ENCODE measurements at regions not wholly inside any gene's neighbourhood (a gene's known extent, or its start where the extent isn't known, plus 50 kb on each side); places are given as distances from the start of the nearest gene placed in this dataset.
A peak's percentile ranks its signal among the peaks of the same experiment; 100 is the strongest.

GRCh38 chr16:64090327-64090726 is 1031.5 kb downstream of the CDH11 start:
- TF ChIP-seq CTCF (IDR thresholded peaks at IDR 0.05; ENCODE audit: poor library complexity, severe bottlenecking) (no peak), REST (IDR thresholded peaks at IDR 0.05; ENCODE audit: borderline replicate concordance) (no peak), SMC3 (conservative IDR thresholded peaks at IDR 0.05; ENCODE audit: poor library complexity) (no peak), TAF1 (IDR thresholded peaks at IDR 0.05; ENCODE audit: low read depth) (no peak), MXI1 (conservative IDR thresholded peaks at IDR 0.05; ENCODE audit: poor library complexity, severe bottlenecking) (no peak)
- no peaks in the 10 kb centered on the region for H3K79me2 ChIP-seq (replicated peaks; ENCODE audit: insufficient read depth, low read length)
- no peak overlapping the region for H3K4me2 ChIP-seq (ENCODE audit: low read length)
- H3K9me2 ChIP-seq (ENCODE audit: insufficient read depth, low read length) = no peaks in the 10 kb centered on the region
- H2AFZ ChIP-seq (ENCODE audit: low read depth, low read length) = no peak overlapping the region
- H3K27me3 ChIP-seq (ENCODE audit: insufficient read depth, low read depth, low read length) = no peaks in the 10 kb centered on the region
- no peak overlapping the region for H3K4me3 ChIP-seq (ENCODE audit: low read length)
- no peak overlapping the region for H3K9ac ChIP-seq (ENCODE audit: low read length)
- no peaks in the 10 kb centered on the region for H3K36me3 ChIP-seq (ENCODE audit: insufficient read depth, low read length)
- H3K27ac ChIP-seq (ENCODE audit: low read length) = no peak overlapping the region
- no peaks in the 10 kb centered on the region for H3F3A ChIP-seq (ENCODE audit: insufficient read depth, low read length, poor library complexity, severe bottlenecking)
- H3K9me3 ChIP-seq (ENCODE audit: low read length) = no peaks in the 10 kb centered on the region
- no peaks in the 10 kb centered on the region for H4K20me1 ChIP-seq (ENCODE audit: insufficient read depth)

- no peaks in the 10 kb centered on the region for H3K9me2 ChIP-seq (ENCODE audit: insufficient read depth, low read length)
- TF ChIP-seq RAD21 (conservative IDR thresholded peaks at IDR 0.05) (peak; percentile 57), REST (IDR thresholded peaks at IDR 0.05; ENCODE audit: borderline replicate concordance) (no peak), SMC3 (conservative IDR thresholded peaks at IDR 0.05; ENCODE audit: poor library complexity) (peak; percentile 45), MXI1 (conservative IDR thresholded peaks at IDR 0.05; ENCODE audit: poor library complexity, severe bottlenecking) (no peak), CTCF (IDR thresholded peaks at IDR 0.05; ENCODE audit: poor library complexity, severe bottlenecking) (peak; percentile 58), POLR2AphosphoS5 (IDR thresholded peaks at IDR 0.05) (no peak), TAF1 (IDR thresholded peaks at IDR 0.05; ENCODE audit: low read depth) (no peak), EZH2 (IDR thresholded peaks at IDR 0.05; ENCODE audit: borderline replicate concordance, insufficient read depth, low read length, poor library complexity, severe bottlenecking) (no peak), EP300 (conservative IDR thresholded peaks at IDR 0.05; ENCODE audit: poor library complexity, severe bottlenecking) (no peak)
- H4K20me1 ChIP-seq (ENCODE audit: insufficient read depth) = no peaks in the 10 kb centered on the region
- no peaks in the 10 kb centered on the region for H3K9me3 ChIP-seq (ENCODE audit: low read length)
- no peaks in the 10 kb centered on the region for H3F3A ChIP-seq (ENCODE audit: insufficient read depth, low read length, poor library complexity, severe bottlenecking)
- no peaks in the 10 kb centered on the region for H3K27me3 ChIP-seq (ENCODE audit: insufficient read depth, low read depth, low read length)
- no peak overlapping the region for H3K27ac ChIP-seq (ENCODE audit: low read length)
- no peaks in the 10 kb centered on the region for H3K79me2 ChIP-seq (replicated peaks; ENCODE audit: insufficient read depth, low read length)
- no peaks in the 10 kb centered on the region for H3K36me3 ChIP-seq (ENCODE audit: insufficient read depth, low read length)
- H3K4me3 ChIP-seq (ENCODE audit: low read length) = no peak overlapping the region
- H2AFZ ChIP-seq (ENCODE audit: low read depth, low read length) = no peak overlapping the region
- H3K9ac ChIP-seq (ENCODE audit: low read length) = no peak overlapping the region
- H3K4me2 ChIP-seq (ENCODE audit: low read length) = no peak overlapping the region
These were observed 1032.2 kb downstream of the CDH11 start for GRCh38 chr16:64089697-64090096.
